ENCODE measurements at regions not wholly inside any gene's neighbourhood (a gene's known extent, or its start where the extent isn't known, plus 50 kb on each side); places are given as distances from the start of the nearest gene placed in this dataset.

DNA sequence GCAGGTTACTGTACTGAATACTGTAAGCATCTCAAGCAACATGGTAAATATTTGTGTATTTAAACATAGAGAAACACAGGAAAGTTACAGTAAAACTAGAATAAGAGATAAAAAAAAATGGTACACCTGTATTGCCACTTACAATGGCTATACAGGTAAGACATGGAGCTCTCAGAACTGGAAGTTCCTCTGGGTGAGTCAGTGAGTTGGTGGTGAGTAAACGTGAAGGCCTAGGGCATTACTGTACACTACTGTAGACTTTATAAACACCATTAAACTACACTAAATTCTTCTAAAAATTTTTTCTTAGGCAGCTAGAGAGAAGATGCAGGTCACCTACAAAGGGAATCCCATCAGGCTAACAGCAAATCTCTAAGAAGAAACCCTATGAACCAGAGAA, 872.9 kb downstream of the TAF11L14 start:
- H3K18ac ChIP-seq (ENCODE audit: insufficient read length, low read depth, low read length): no peak overlapping the region
- H3T11ph ChIP-seq (ENCODE audit: low read length): no peak overlapping the region
- no peak overlapping the region for H2AK5ac ChIP-seq (ENCODE audit: insufficient read length, low read length)
- no peak for DNase-seq
- H2BK20ac ChIP-seq (ENCODE audit: low read depth, low read length, poor library complexity, severe bottlenecking): no peak overlapping the region
- H4K20me1 ChIP-seq (ENCODE audit: control insufficient read depth, insufficient read depth, insufficient read length): no peaks in the 10 kb centered on the region
- H3K4me1 ChIP-seq (ENCODE audit: insufficient read depth, low read length): peaks cover 2% of the 10 kb centered on the region; the same call in 1 of the 2 replicates
- peaks cover 0 to 4% of the 10 kb centered on the region in 2 experiments; a peak in 3 of 5 replicates for H3K9me3 Mint-ChIP-seq
- no peaks in the 10 kb centered on the region for H3K23me2 ChIP-seq (ENCODE audit: insufficient read length, low read depth, low read length, poor library complexity, severe bottlenecking)
- H4K91ac ChIP-seq (ENCODE audit: insufficient read length, low read depth, low read length): no peak overlapping the region
- no peak overlapping the region for H3K4me2 ChIP-seq (ENCODE audit: insufficient read depth, insufficient read length, low read length)
- WGBS (ENCODE audit: extremely low coverage, insufficient read length, low lambda C conversion rate): no CpG with 5 or more reads among the region's 1 CpG
- H3K9ac ChIP-seq (ENCODE audit: extremely low read depth, insufficient read length, low read length): no peak overlapping the region
- H3K14ac ChIP-seq (ENCODE audit: insufficient read depth, low read length): no peak overlapping the region
- H3K27ac Mint-ChIP-seq: no peak overlapping the region
- no peak overlapping the region for H2AFZ ChIP-seq (ENCODE audit: low read length)
- no peak overlapping the region for H3K4me3 Mint-ChIP-seq
- no peak overlapping the region for H2BK15ac ChIP-seq (ENCODE audit: low read depth, low read length)
- no peak overlapping the region for H4K5ac ChIP-seq (ENCODE audit: insufficient read length, low read depth, low read length)
- H4K8ac ChIP-seq (replicated peaks; ENCODE audit: insufficient read length, low read depth, low read length): no peak overlapping the region
- no peaks in the 10 kb centered on the region for H3K36me3 Mint-ChIP-seq (ENCODE audit: insufficient read depth in 1 of 3, low read depth in 3 of 3)
- H3K9me3 ChIP-seq (ENCODE audit: control insufficient read depth, low read depth, low read length): no peaks in the 10 kb centered on the region
- H3K56ac ChIP-seq (ENCODE audit: insufficient read length, low read depth, low read length): no peak overlapping the region
- H3K27ac ChIP-seq (ENCODE audit: insufficient read length, low read depth, low read length): no peak overlapping the region
- H2BK5ac ChIP-seq (ENCODE audit: insufficient read length, low read length): no peak overlapping the region
- no peak overlapping the region for H3K23ac ChIP-seq (ENCODE audit: insufficient read length, low read depth, low read length)
- H3K27me3 Mint-ChIP-seq (ENCODE audit: low read depth): no peaks in the 10 kb centered on the region
- no peak overlapping the region for H3K4ac ChIP-seq (ENCODE audit: low read depth, low read length)
- H3K79me1 ChIP-seq (ENCODE audit: insufficient read depth, low read depth, low read length, poor library complexity, severe bottlenecking): no peaks in the 10 kb centered on the region
- H3K27me3 ChIP-seq (ENCODE audit: insufficient read depth, low read length): no peaks in the 10 kb centered on the region
- no peak overlapping the region for H2BK120ac ChIP-seq (ENCODE audit: low read depth, low read length, poor library complexity, severe bottlenecking)
- TF ChIP-seq, protein P1, sequence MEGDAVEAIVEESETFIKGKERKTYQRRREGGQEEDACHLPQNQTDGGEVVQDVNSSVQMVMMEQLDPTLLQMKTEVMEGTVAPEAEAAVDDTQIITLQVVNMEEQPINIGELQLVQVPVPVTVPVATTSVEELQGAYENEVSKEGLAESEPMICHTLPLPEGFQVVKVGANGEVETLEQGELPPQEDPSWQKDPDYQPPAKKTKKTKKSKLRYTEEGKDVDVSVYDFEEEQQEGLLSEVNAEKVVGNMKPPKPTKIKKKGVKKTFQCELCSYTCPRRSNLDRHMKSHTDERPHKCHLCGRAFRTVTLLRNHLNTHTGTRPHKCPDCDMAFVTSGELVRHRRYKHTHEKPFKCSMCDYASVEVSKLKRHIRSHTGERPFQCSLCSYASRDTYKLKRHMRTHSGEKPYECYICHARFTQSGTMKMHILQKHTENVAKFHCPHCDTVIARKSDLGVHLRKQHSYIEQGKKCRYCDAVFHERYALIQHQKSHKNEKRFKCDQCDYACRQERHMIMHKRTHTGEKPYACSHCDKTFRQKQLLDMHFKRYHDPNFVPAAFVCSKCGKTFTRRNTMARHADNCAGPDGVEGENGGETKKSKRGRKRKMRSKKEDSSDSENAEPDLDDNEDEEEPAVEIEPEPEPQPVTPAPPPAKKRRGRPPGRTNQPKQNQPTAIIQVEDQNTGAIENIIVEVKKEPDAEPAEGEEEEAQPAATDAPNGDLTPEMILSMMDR (conservative IDR thresholded peaks at IDR 0.05): no peak
- H2BK12ac ChIP-seq (ENCODE audit: insufficient read length, low read depth, low read length): no peak overlapping the region
- peaks cover 4 to 17% of the 10 kb centered on the region in 2 experiments; a peak in 3 of 4 replicates for H3K4me1 Mint-ChIP-seq
- H3K79me2 ChIP-seq (ENCODE audit: insufficient read depth, low read length): no peaks in the 10 kb centered on the region

Measured in H9 (cell line).